ENCODE measurements at regions not wholly inside any gene's neighbourhood (a gene's known extent, or its start where the extent isn't known, plus 50 kb on each side); places are given as distances from the start of the nearest gene placed in this dataset.
A peak's percentile ranks its signal among the peaks of the same experiment; 100 is the strongest.
"Not testable (repeated sequence)": the region's sequence is repeated elsewhere in the genome, so short reads cannot be mapped to it uniquely, and the experiment has no call there.

- no peak for TF ChIP-seq ZNF530 (tag by site-specific recombination; IDR thresholded peaks at IDR 0.05; ENCODE audit: low read depth)
- peak; percentile 53; the same call in 1 of the 2 replicates for TF ChIP-seq HIC1 (tag by site-specific recombination; IDR thresholded peaks at IDR 0.05)
- no peak for TF ChIP-seq SCRT1 (tag by site-specific recombination; IDR thresholded peaks at IDR 0.05; ENCODE audit: borderline replicate concordance)
- no peak for TF ChIP-seq ZNF785 (tag by site-specific recombination; IDR thresholded peaks at IDR 0.05)
- TF ChIP-seq KLF17 (tag by site-specific recombination; IDR thresholded peaks at IDR 0.05), result no peak
- TF ChIP-seq SP7 (tag by site-specific recombination; IDR thresholded peaks at IDR 0.05), result peak; percentile 55; the same call in 1 of the 2 replicates
- no peak for TF ChIP-seq ZNF274 (IDR thresholded peaks at IDR 0.05; ENCODE audit: low read length)
- TF ChIP-seq ZNF274 (tag by site-specific recombination; IDR thresholded peaks at IDR 0.05; ENCODE audit: borderline replicate concordance), result no peak
- TF ChIP-seq INSM2 (tag by site-specific recombination; IDR thresholded peaks at IDR 0.05), result peak; percentile 62
- TF ChIP-seq PBX3 (CRISPR knock-in tag; IDR thresholded peaks at IDR 0.05), result no peak
- TF ChIP-seq ZNF544 (tag by site-specific recombination; IDR thresholded peaks at IDR 0.05), result no peak
- TF ChIP-seq EGR2 (tag by site-specific recombination; IDR thresholded peaks at IDR 0.05; ENCODE audit: low read depth), result no peak
- TF ChIP-seq ZNF600 (tag by site-specific recombination; IDR thresholded peaks at IDR 0.05), result no peak; the same call in 1 of the 2 replicates
- TF ChIP-seq ZNF513 (tag by site-specific recombination; IDR thresholded peaks at IDR 0.05), result no peak
- TF ChIP-seq HOXD13 (CRISPR knock-in tag; IDR thresholded peaks at IDR 0.05; ENCODE audit: borderline replicate concordance), result no peak
- TF ChIP-seq ZNF629 (tag by site-specific recombination; IDR thresholded peaks at IDR 0.05), result peak; percentile 69
- TF ChIP-seq ZEB2 (tag by site-specific recombination; IDR thresholded peaks at IDR 0.05), result 0 out of 2 replicates have a peak, but pooled peaks have one; percentile 31
- TF ChIP-seq ZBTB7A (tag by site-specific recombination; IDR thresholded peaks at IDR 0.05; ENCODE audit: low read depth), result no peak
- no peak for TF ChIP-seq ZNF324 (tag by site-specific recombination; IDR thresholded peaks at IDR 0.05)
- Histone ChIP-seq H3K9me3 (ENCODE audit: control insufficient read depth, insufficient read depth, low read depth, low read length) (no peaks in the 10 kb centered on the region), H3K4me1 (ENCODE audit: control insufficient read depth, insufficient read depth, low read length) (peaks cover 5% of the 10 kb centered on the region; the same call in 1 of the 2 replicates), H3K27ac (ENCODE audit: extremely low read depth, low read depth, low read length) (no peak overlapping the region), H3K36me3 (ENCODE audit: control insufficient read depth in 2 of 2, insufficient read depth in 1 of 2, low read length in 2 of 2) (no peaks in the 10 kb centered on the region), H3K4me3 (ENCODE audit: low read depth, low read length) (no peak overlapping the region)
- ChIA-PET POLR2A (no interaction called here), CTCF (no interaction called here)
Observed at GRCh38 chr12:85627584-85627983, 208.6 kb downstream of the RASSF9 start.

- H3K4me3 ChIP-seq (ENCODE audit: low read depth, low read length); POLR2A ChIA-PET; H3K27ac ChIP-seq (ENCODE audit: extremely low read depth, low read depth, low read length); H3K4me1 ChIP-seq (ENCODE audit: control insufficient read depth, insufficient read depth, low read length); H3K9me3 ChIP-seq (ENCODE audit: control insufficient read depth, insufficient read depth, low read depth, low read length); H3K36me3 ChIP-seq (ENCODE audit: control insufficient read depth in 2 of 2, insufficient read depth in 1 of 2, low read length in 2 of 2): not testable (repeated sequence)
- TF ChIP-seq ZNF146 (tag by site-specific recombination; IDR thresholded peaks at IDR 0.05) (peak; percentile 98), ZNF580 (tag by site-specific recombination; IDR thresholded peaks at IDR 0.05) (0 out of 2 replicates have a peak, but pooled peaks have one; percentile 44), ZNF280D (tag by site-specific recombination; IDR thresholded peaks at IDR 0.05) (0 out of 2 replicates have a peak, but pooled peaks have one; percentile 78)
- CTCF ChIA-PET, result interaction anchor here (0.5 kb wide), 1 partner anchor 225 kb away, joined by 3 read pairs; no protein-coding TSS in a partner anchor
Observed at GRCh38 chr12:85628562-85628961, 207.6 kb downstream of the RASSF9 start.

Measured in HEK293 (cell line).